Loucy (cell line): ENCODE measurements at regions not wholly inside any gene's neighbourhood (a gene's known extent, or its start where the extent isn't known, plus 50 kb on each side); places are given as distances from the start of the nearest gene placed in this dataset.

Experiments used
- H2AFZ ChIP-seq: fragments of 200-600 bp; sonication (generic); 2 replicates; pipeline ENCODE4 v1.6.0; 2016; ENCODE audit warnings: antibody characterized with exemption, mild to moderate bottlenecking, low read length, moderate library complexity
- H3F3A ChIP-seq: fragments of 200-600 bp; 2 replicates; pipeline ENCODE4 v1.6.0; 2016; ENCODE audit warnings: antibody characterized with exemption, low read depth, mild to moderate bottlenecking
- H3K27me3 ChIP-seq: fragments of 200-600 bp; sonication (generic); 2 replicates; pipeline ENCODE4 v1.6.1; 2014; ENCODE audit warnings: low read length, mild to moderate bottlenecking; ENCODE audit not compliant: insufficient read depth, poor library complexity, severe bottlenecking
- H3K36me3 ChIP-seq: fragments of 200-600 bp; sonication (generic); 2 replicates; pipeline ENCODE4 v1.6.1; 2016; ENCODE audit warnings: low read length; ENCODE audit not compliant: insufficient read depth
- H3K4me1 ChIP-seq: fragments of 200-600 bp; sonication (generic); 2 replicates; pipeline ENCODE4 v1.5.1; 2014; ENCODE audit warnings: low read length, mild to moderate bottlenecking; ENCODE audit not compliant: insufficient read depth, poor library complexity, severe bottlenecking
- H3K4me2 ChIP-seq: fragments of 200-600 bp; sonication (generic); 2 replicates; pipeline ENCODE4 v1.6.0; 2014; ENCODE audit warnings: antibody characterized with exemption, low read length, low read depth, mild to moderate bottlenecking; ENCODE audit not compliant: poor library complexity, severe bottlenecking
- H3K4me3 ChIP-seq: fragments of 200-600 bp; sonication (generic); 2 replicates; pipeline ENCODE4 v1.5.1; 2014; ENCODE audit warnings: low read length, mild to moderate bottlenecking, mixed read lengths; ENCODE audit not compliant: poor library complexity, severe bottlenecking
- H3K79me2 ChIP-seq: fragments of 200-600 bp; sonication (generic); 2 replicates; pipeline ENCODE4 v1.6.1; 2014; ENCODE audit warnings: low read length; ENCODE audit not compliant: insufficient read depth
- H3K9ac ChIP-seq: fragments of 200-600 bp; sonication (generic); 2 replicates; pipeline ENCODE4 v1.6.0; 2014; ENCODE audit warnings: mild to moderate bottlenecking, low read depth, low read length, moderate library complexity; ENCODE audit not compliant: poor library complexity, severe bottlenecking
- H3K9me2 ChIP-seq: fragments of 200-600 bp; sonication (generic); replicated peaks from 2 replicates; pipeline ENCODE4 v1.6.1; 2016; ENCODE audit warnings: low read depth, low read length, mixed read lengths
- H3K9me3 ChIP-seq: fragments of 200-600 bp; sonication (generic); 2 replicates; pipeline ENCODE4 v1.6.1; 2014; ENCODE audit warnings: mild to moderate bottlenecking, antibody characterized with exemption, low read length, low read depth; ENCODE audit not compliant: insufficient read depth
- H4K20me1 ChIP-seq: fragments of 200-600 bp; sonication (generic); 2 replicates; pipeline ENCODE4 v1.6.0; 2014; ENCODE audit warnings: antibody characterized with exemption, low read length, mild to moderate bottlenecking; ENCODE audit not compliant: insufficient read depth, poor library complexity, severe bottlenecking
- CTCF ChIP-seq: fragments of 200-600 bp; sonication (generic); conservative IDR thresholded peaks from 2 replicates; pipeline ENCODE4 v1.5.1; 2014; ENCODE audit warnings: mild to moderate bottlenecking, antibody characterized with exemption, low read length
- EZH2phosphoT487 ChIP-seq: fragments of 200-600 bp; IDR thresholded peaks from 2 replicates; pipeline ENCODE4 v1.6.1; 2018; ENCODE audit warnings: antibody characterized with exemption, mild to moderate bottlenecking, moderate library complexity, borderline replicate concordance

DNA sequence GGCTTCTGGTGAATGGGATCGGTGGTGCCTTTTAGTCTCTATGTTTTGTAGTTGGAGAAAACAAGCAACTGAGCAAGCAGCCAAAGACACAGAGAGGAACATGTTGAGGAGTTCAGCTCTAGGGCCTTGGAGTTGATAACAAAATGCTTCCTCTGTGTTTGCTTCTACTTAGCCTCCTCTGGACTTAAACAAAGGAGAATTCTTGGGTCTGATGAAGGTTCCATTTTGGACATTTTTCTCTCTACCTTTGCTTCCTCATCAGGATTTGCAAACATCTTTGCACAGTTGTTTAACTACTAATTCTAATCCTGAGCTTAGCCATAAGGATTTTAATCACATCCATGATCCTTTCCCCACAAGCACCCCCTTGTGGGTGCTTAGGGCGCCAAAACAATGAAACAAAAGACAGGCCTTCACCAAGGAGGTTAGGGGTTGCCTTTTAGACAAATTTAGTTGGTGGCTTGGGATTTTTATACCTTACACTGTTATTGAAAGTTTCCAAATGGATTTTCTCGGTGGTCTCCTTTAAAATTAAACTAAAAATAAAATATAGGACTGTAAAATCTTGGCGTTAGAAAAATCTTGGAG lies 148.5 kb upstream of the SATB2 start:
- Histone ChIP-seq H2AFZ (0 out of 2 replicates have a peak overlapping the region, but pooled peaks have one; percentile 37), H3F3A (no peaks in the 10 kb centered on the region), H3K79me2 (no peaks in the 10 kb centered on the region), H4K20me1 (no peaks in the 10 kb centered on the region), H3K4me2 (no peak overlapping the region), H3K4me1 (no peaks in the 10 kb centered on the region), H3K4me3 (no peak overlapping the region), H3K9ac (no peak overlapping the region), H3K9me2 (no peaks in the 10 kb centered on the region), H3K27me3 (no peaks in the 10 kb centered on the region), H3K36me3 (no peaks in the 10 kb centered on the region), H3K9me3 (no peaks in the 10 kb centered on the region)
- TF ChIP-seq CTCF (peak; percentile 47), EZH2phosphoT487 (no peak)

- H3K9ac ChIP-seq = no peak overlapping the region
- no peak overlapping the region for H2AFZ ChIP-seq
- TF ChIP-seq EZH2phosphoT487 (no peak), CTCF (no peak)
- H3K4me1 ChIP-seq = no peaks in the 10 kb centered on the region
- H4K20me1 ChIP-seq = no peaks in the 10 kb centered on the region
- no peaks in the 10 kb centered on the region for H3K9me3 ChIP-seq
- no peaks in the 10 kb centered on the region for H3F3A ChIP-seq
- H3K4me3 ChIP-seq = no peak overlapping the region
- no peaks in the 10 kb centered on the region for H3K27me3 ChIP-seq
- H3K9me2 ChIP-seq = no peaks in the 10 kb centered on the region
- H3K4me2 ChIP-seq = no peak overlapping the region
- H3K36me3 ChIP-seq = no peaks in the 10 kb centered on the region
- no peaks in the 10 kb centered on the region for H3K79me2 ChIP-seq
These were observed 146.1 kb upstream of the SATB2 start for GRCh38 chr2:199603721-199604291.

GRCh38 chr2:199602896-199603717 lies 145.4 kb upstream of the SATB2 start:
- Histone ChIP-seq H3K36me3 (no peaks in the 10 kb centered on the region), H3K4me1 (no peaks in the 10 kb centered on the region), H4K20me1 (no peaks in the 10 kb centered on the region), H3K9me3 (no peaks in the 10 kb centered on the region), H3K9me2 (no peaks in the 10 kb centered on the region), H3K4me3 (no peak overlapping the region), H3K9ac (no peak overlapping the region), H3K27me3 (no peaks in the 10 kb centered on the region), H2AFZ (no peak overlapping the region), H3K79me2 (no peaks in the 10 kb centered on the region), H3K4me2 (no peak overlapping the region), H3F3A (no peaks in the 10 kb centered on the region)
- TF ChIP-seq CTCF = no peak
- no peak for TF ChIP-seq EZH2phosphoT487
